B cell (primary cell): ENCODE measurements at regions not wholly inside any gene's neighbourhood (a gene's known extent, or its start where the extent isn't known, plus 50 kb on each side); places are given as distances from the start of the nearest gene placed in this dataset.

Experiments used
- ATAC-seq: fragments of 200-7000 bp; cut with Tn5 transposase; one replicate; pipeline ENCODE4 v1.10.0; 2021; ENCODE audit warnings: low read depth, mild to moderate bottlenecking, moderate number of reproducible peaks, moderate library complexity
- CTCF ChIA-PET: fragments of 350-600 bp; sonication (Branson Sonifier 250); formaldehyde crosslinking; loops from one replicate; lab custom pipeline; 2021; ENCODE audit warnings: antibody characterized with exemption, inconsistent platforms; lab: Charles Lee
- POLR2A ChIA-PET: fragments of 350-600 bp; sonication (Branson Sonifier 250); formaldehyde crosslinking; loops from one replicate; lab custom pipeline; 2021; ENCODE audit warnings: antibody characterized with exemption; lab: Charles Lee
- DNase-seq: peaks from one replicate; pipeline ENCODE4 v3.0.0; 2013
- H2AFZ ChIP-seq: 2 replicates; pipeline ENCODE4 v1.6.1; 2012; ENCODE audit warnings: mild to moderate bottlenecking, low read depth, low read length; ENCODE audit not compliant: insufficient read depth, poor library complexity, severe bottlenecking
- H3K27ac ChIP-seq, 2 donors: 1 replicate in 1 of 2; 2 replicates in 1 of 2; pipeline ENCODE4 v1.5.1; 2012 to 2013; ENCODE audit warnings: low read length in 2 of 2, mild to moderate bottlenecking in 2 of 2, moderate library complexity in 1 of 2
- H3K27me3 ChIP-seq, 4 experiments: fragments of 200-600 bp in 1 of 4; sonication (generic) in 1 of 4; replicated peaks in 1 of 4; 1 replicate in 2 of 4; 2 replicates in 2 of 4; pipeline versions ENCODE4 v1.6.1 to v1.7.0; 2013 to 2016; ENCODE audit warnings: low read length in 3 of 4, mild to moderate bottlenecking in 2 of 4, mixed read lengths in 1 of 4, moderate library complexity in 1 of 4; ENCODE audit not compliant: insufficient read depth in 4 of 4, control insufficient read depth in 3 of 4; ENCODE audit errors: control extremely low read depth in 1 of 4
- H3K36me3 ChIP-seq, 2 experiments: replicated peaks in 1 of 2; 1 replicate in 1 of 2; 2 replicates in 1 of 2; pipeline versions ENCODE4 v1.6.1 to v1.7.1; 2013; ENCODE audit warnings: low read length in 1 of 2; ENCODE audit not compliant: insufficient read depth in 2 of 2, control insufficient read depth in 1 of 2; ENCODE audit errors: control extremely low read depth in 1 of 2, extremely low read depth in 1 of 2
- H3K4me1 ChIP-seq, 2 donors: fragments of 200-600 bp in 1 of 2; sonication (generic) in 1 of 2; 1 replicate in 1 of 2; 2 replicates in 1 of 2; pipeline versions ENCODE4 v1.5.1 to v1.6.1; 2013 to 2017; ENCODE audit warnings: low read length in 2 of 2; ENCODE audit not compliant: control insufficient read depth in 2 of 2, insufficient read depth in 2 of 2
- H3K4me2 ChIP-seq: replicated peaks from 2 replicates; pipeline ENCODE3; 2012; ENCODE audit warnings: mild to moderate bottlenecking, low read depth, low read length; ENCODE audit not compliant: poor library complexity, severe bottlenecking
- H3K4me3 ChIP-seq, 5 experiments: fragments of 200-600 bp in 1 of 5; sonication (generic) in 1 of 5; 1 replicate in 3 of 5; 2 replicates in 2 of 5; pipeline versions ENCODE4 v1.5.1 to v1.7.0; 2011 to 2016; ENCODE audit warnings: low read length in 4 of 5, mild to moderate bottlenecking in 4 of 5, low read depth in 2 of 5, control low read depth in 1 of 5, moderate library complexity in 1 of 5; ENCODE audit not compliant: insufficient read depth in 1 of 5; ENCODE audit errors: control extremely low read depth in 1 of 5, extremely low read depth in 1 of 5
- H3K79me2 ChIP-seq: fragments of 200-600 bp; sonication (generic); one replicate; pipeline ENCODE4 v1.6.0; 2016; ENCODE audit warnings: low read length; ENCODE audit not compliant: control insufficient read depth, insufficient read depth
- H3K9ac ChIP-seq: fragments of 200-600 bp; sonication (generic); 2 replicates; pipeline ENCODE4 v1.6.1; 2017; ENCODE audit warnings: mild to moderate bottlenecking, low read length, moderate library complexity
- H3K9me3 ChIP-seq, 3 donors: one replicate each; pipeline versions ENCODE4 v1.6.1 to v1.7.1; 2013; ENCODE audit warnings: low read length in 2 of 3; ENCODE audit not compliant: control insufficient read depth in 2 of 3, insufficient read depth in 1 of 3; ENCODE audit errors: control extremely low read depth in 1 of 3
- H4K20me1 ChIP-seq: 2 replicates; pipeline ENCODE4 v1.6.0; 2012; ENCODE audit warnings: mild to moderate bottlenecking, low read length; ENCODE audit not compliant: insufficient read depth, control insufficient read depth, poor library complexity, severe bottlenecking
- H3K27ac Mint-ChIP-seq: one replicate; pipeline ENCODE4 v1.8.0; 2021; ENCODE audit warnings: mixed read lengths
- H3K27me3 Mint-ChIP-seq: one replicate; pipeline ENCODE4 v1.8.0; 2021; ENCODE audit warnings: mixed read lengths
- H3K4me1 Mint-ChIP-seq: one replicate; pipeline ENCODE4 v1.8.0; 2021; ENCODE audit warnings: mixed read lengths
- H3K4me3 Mint-ChIP-seq: one replicate; pipeline ENCODE4 v1.8.0; 2021; ENCODE audit warnings: mixed read lengths
- H3K9me3 Mint-ChIP-seq: one replicate; pipeline ENCODE4 v1.8.0; 2022; ENCODE audit warnings: mixed read lengths; ENCODE audit not compliant: insufficient read depth
- CTCF ChIP-seq: fragments of 200-600 bp; IDR thresholded peaks from one replicate; pipeline ENCODE4 v1.8.0; 2022; ENCODE audit warnings: antibody characterized with exemption, mild to moderate bottlenecking
- EZH2 ChIP-seq: IDR thresholded peaks from 2 replicates; pipeline ENCODE4 v1.6.1; 2012; ENCODE audit warnings: borderline replicate concordance, low read depth, mild to moderate bottlenecking, moderate library complexity, low read length; ENCODE audit not compliant: insufficient read depth, poor library complexity, severe bottlenecking
- WGBS: methylation state at CpG from one replicate; pipeline ENCODE4 v1.1.5; 2013; ENCODE audit warnings: missing lambda C conversion rate; ENCODE audit not compliant: insufficient coverage; 5-methylcytosine and 5-hydroxymethylcytosine counted together
- intact Hi-C: fragments of 100-400 bp; cut with micrococcal nuclease; formaldehyde crosslinking; loops from one replicate; pipeline ENCODE4 v1.10.0; 2022

- H3K27ac Mint-ChIP-seq = no peak overlapping the region
- no peaks in the 10 kb centered on the region for H3K4me1 ChIP-seq
- ATAC-seq (no peak), DNase-seq (no peak)
- no peak overlapping the region for H3K4me3 ChIP-seq
- no peaks in the 10 kb centered on the region for H3K79me2 ChIP-seq
- no peak overlapping the region for H3K4me3 Mint-ChIP-seq
- H3K36me3 ChIP-seq = no peaks in the 10 kb centered on the region
- ChIA-PET CTCF (no interaction called here), POLR2A (no interaction called here)
- no peaks in the 10 kb centered on the region for H3K9me3 ChIP-seq
- TF ChIP-seq CTCF (no peak), EZH2 (no peak)
- no peak overlapping the region for H3K9ac ChIP-seq
- no peaks in the 10 kb centered on the region for H3K4me1 Mint-ChIP-seq
- H4K20me1 ChIP-seq = no peaks in the 10 kb centered on the region
- no peak overlapping the region for H2AFZ ChIP-seq
- intact Hi-C loops = loop anchor here (1.0 kb wide), 1 partner anchor 44 kb away; no protein-coding TSS in a partner anchor
- H3K27me3 Mint-ChIP-seq = peaks cover 23% of the 10 kb centered on the region
- peaks cover 2% of the 10 kb centered on the region for H3K9me3 Mint-ChIP-seq
- no peak overlapping the region for H3K27ac ChIP-seq
- H3K4me2 ChIP-seq = no peak overlapping the region
- H3K27me3 ChIP-seq = no peaks in the 10 kb centered on the region
- no CpG with 5 or more reads among the region's 1 CpG for WGBS
Observed at GRCh38 chr3:152724270-152724669, 110.7 kb upstream of the P2RY1 start.

- intact Hi-C loops = no loop called here
- H3K4me1 Mint-ChIP-seq = no peaks in the 10 kb centered on the region
- Histone ChIP-seq H3K4me2 (no peak overlapping the region), H2AFZ (no peak overlapping the region), H3K4me1 (no peaks in the 10 kb centered on the region), H3K27ac (no peak overlapping the region), H3K9ac (no peak overlapping the region), H3K27me3 (no peaks in the 10 kb centered on the region), H3K36me3 (no peaks in the 10 kb centered on the region), H3K4me3 (no peak overlapping the region), H3K79me2 (no peaks in the 10 kb centered on the region), H3K9me3 (no peaks in the 10 kb centered on the region), H4K20me1 (no peaks in the 10 kb centered on the region)
- DNase-seq (no peak), ATAC-seq (no peak)
- H3K9me3 Mint-ChIP-seq = no peaks in the 10 kb centered on the region
- no peak overlapping the region for H3K4me3 Mint-ChIP-seq
- ChIA-PET POLR2A (no interaction called here), CTCF (no interaction called here)
- H3K27ac Mint-ChIP-seq = no peak overlapping the region
- H3K27me3 Mint-ChIP-seq = peaks cover 12% of the 10 kb centered on the region
- TF ChIP-seq CTCF (no peak), EZH2 (no peak)
- WGBS = no CpG with 5 or more reads among the region's 2 CpGs
Observed at GRCh38 chr3:152728231-152728980, 106.5 kb upstream of the P2RY1 start.
